Neural cell (in vitro differentiated cells): ENCODE measurements at regions not wholly inside any gene's neighbourhood (a gene's known extent, or its start where the extent isn't known, plus 50 kb on each side); places are given as distances from the start of the nearest gene placed in this dataset.

Source experiments
- H2AFZ ChIP-seq: fragments of 200-600, 300-800 bp; sonication (generic), shearing (Covaris generic); 2 replicates; pipeline ENCODE4 v1.6.0; 2014; ENCODE audit warnings: low read depth, mild to moderate bottlenecking, antibody characterized with exemption, low read length, moderate library complexity
- H3F3A ChIP-seq: fragments of 200-600 bp; shearing (Covaris generic); 2 replicates; pipeline ENCODE4 v1.6.1; 2016; ENCODE audit warnings: mild to moderate bottlenecking, moderate library complexity, mixed read lengths, antibody characterized with exemption, low read length; ENCODE audit not compliant: insufficient read depth, poor library complexity, severe bottlenecking
- H3K27ac ChIP-seq: fragments of 200-600, 300-800 bp; sonication (generic), shearing (Covaris generic); 2 replicates; pipeline ENCODE4 v1.5.1; 2014; ENCODE audit warnings: mild to moderate bottlenecking, low read length, moderate library complexity
- H3K27me3 ChIP-seq: fragments of 300-800, 200-600 bp; sonication (generic), shearing (Covaris generic); 2 replicates; pipeline ENCODE4 v1.6.0; 2014; ENCODE audit warnings: mild to moderate bottlenecking, low read depth, low read length, moderate library complexity; ENCODE audit not compliant: insufficient read depth
- H3K36me3 ChIP-seq: fragments of 300-800, 200-600 bp; sonication (generic), shearing (Covaris generic); 2 replicates; pipeline ENCODE4 v1.5.1; 2014; ENCODE audit warnings: mild to moderate bottlenecking, antibody characterized with exemption, low read length, moderate library complexity; ENCODE audit not compliant: insufficient read depth
- H3K4me2 ChIP-seq: fragments of 300-800, 200-600 bp; sonication (generic), shearing (Covaris generic); 2 replicates; pipeline ENCODE4 v1.6.0; 2014; ENCODE audit warnings: mild to moderate bottlenecking, low read length
- H3K4me3 ChIP-seq: fragments of 300-800, 200-600 bp; sonication (generic), shearing (Covaris generic); 2 replicates; pipeline ENCODE4 v1.5.1; 2014; ENCODE audit warnings: mild to moderate bottlenecking, low read length, moderate library complexity
- H3K79me2 ChIP-seq: fragments of 200-600 bp; shearing (Covaris generic); replicated peaks from 2 replicates; pipeline ENCODE4 v1.6.0; 2014; ENCODE audit warnings: mild to moderate bottlenecking, low read length, moderate library complexity; ENCODE audit not compliant: insufficient read depth
- H3K9ac ChIP-seq: fragments of 300-800, 200-600 bp; sonication (generic), shearing (Covaris generic); 2 replicates; pipeline ENCODE4 v1.6.1; 2016; ENCODE audit warnings: mild to moderate bottlenecking, low read length, mixed read lengths
- H3K9me2 ChIP-seq: fragments of 200-600 bp; shearing (Covaris generic); 2 replicates; pipeline ENCODE4 v1.6.1; 2016; ENCODE audit warnings: mild to moderate bottlenecking, low read length, mixed read lengths; ENCODE audit not compliant: insufficient read depth
- H3K9me3 ChIP-seq: fragments of 200-600, 300-800 bp; sonication (generic), shearing (Covaris generic); 2 replicates; pipeline ENCODE4 v1.6.1; 2016; ENCODE audit warnings: mild to moderate bottlenecking, mixed run types, low read length, moderate library complexity, mixed read lengths
- H4K20me1 ChIP-seq: fragments of 200-600 bp; shearing (Covaris generic); 2 replicates; pipeline ENCODE4 v1.6.1; 2016; ENCODE audit warnings: mild to moderate bottlenecking, mixed run types; ENCODE audit not compliant: insufficient read depth
- EP300 ChIP-seq: fragments of 450-650 bp; conservative IDR thresholded peaks from 2 replicates; pipeline ENCODE4 v1.6.1; 2014; ENCODE audit warnings: antibody characterized with exemption, mild to moderate bottlenecking, moderate library complexity; ENCODE audit not compliant: poor library complexity, severe bottlenecking
- EZH2 ChIP-seq: fragments of 200-600, 300-800 bp; shearing (Covaris generic), sonication (generic); IDR thresholded peaks from 2 replicates; pipeline ENCODE4 v1.6.1; 2014; ENCODE audit warnings: antibody characterized with exemption, low read length, borderline replicate concordance, mild to moderate bottlenecking; ENCODE audit not compliant: insufficient read depth, poor library complexity, severe bottlenecking
- MXI1 ChIP-seq: fragments of 450-650 bp; conservative IDR thresholded peaks from 2 replicates; pipeline ENCODE4 v1.6.1; 2014; ENCODE audit warnings: antibody characterized with exemption, mild to moderate bottlenecking; ENCODE audit not compliant: poor library complexity, severe bottlenecking
- POLR2AphosphoS5 ChIP-seq: IDR thresholded peaks from 2 replicates; pipeline ENCODE4 v1.6.1; 2012
- RAD21 ChIP-seq: fragments of 450-650 bp; conservative IDR thresholded peaks from 2 replicates; pipeline ENCODE4 v1.6.1; 2014; ENCODE audit warnings: antibody characterized with exemption, mild to moderate bottlenecking, moderate library complexity
- SMC3 ChIP-seq: fragments of 450-650 bp; conservative IDR thresholded peaks from 2 replicates; pipeline ENCODE4 v1.6.1; 2014; ENCODE audit warnings: antibody characterized with exemption, mild to moderate bottlenecking, moderate library complexity; ENCODE audit not compliant: poor library complexity
- TAF1 ChIP-seq: IDR thresholded peaks from 2 replicates; pipeline ENCODE4 v1.6.1; 2012; ENCODE audit warnings: low read depth
- TF ChIP-seq, protein P1 (sequence below): fragments of 450-650 bp; IDR thresholded peaks from 2 replicates; pipeline ENCODE4 v1.5.1; 2014; ENCODE audit warnings: antibody characterized with exemption, mild to moderate bottlenecking, moderate library complexity; ENCODE audit not compliant: poor library complexity, severe bottlenecking
- TF ChIP-seq, protein P2 (sequence below): IDR thresholded peaks from 2 replicates; pipeline ENCODE4 v1.6.1; 2012; ENCODE audit warnings: borderline replicate concordance

- H3K9me3 ChIP-seq, result no peaks in the 10 kb centered on the region
- H2AFZ ChIP-seq, result no peak overlapping the region
- no peaks in the 10 kb centered on the region for H3K36me3 ChIP-seq
- H3F3A ChIP-seq, result no peaks in the 10 kb centered on the region
- H4K20me1 ChIP-seq, result no peaks in the 10 kb centered on the region
- no peaks in the 10 kb centered on the region for H3K79me2 ChIP-seq
- no peak overlapping the region for H3K9ac ChIP-seq
- H3K9me2 ChIP-seq, result no peaks in the 10 kb centered on the region
- H3K27me3 ChIP-seq, result no peaks in the 10 kb centered on the region
- H3K27ac ChIP-seq, result no peak overlapping the region
- no peak overlapping the region for H3K4me2 ChIP-seq
- TF ChIP-seq EP300 (no peak), POLR2AphosphoS5 (no peak), SMC3 (no peak), MXI1 (no peak), TAF1 (no peak), EZH2 (no peak), RAD21 (no peak)
- TF ChIP-seq, protein P1, sequence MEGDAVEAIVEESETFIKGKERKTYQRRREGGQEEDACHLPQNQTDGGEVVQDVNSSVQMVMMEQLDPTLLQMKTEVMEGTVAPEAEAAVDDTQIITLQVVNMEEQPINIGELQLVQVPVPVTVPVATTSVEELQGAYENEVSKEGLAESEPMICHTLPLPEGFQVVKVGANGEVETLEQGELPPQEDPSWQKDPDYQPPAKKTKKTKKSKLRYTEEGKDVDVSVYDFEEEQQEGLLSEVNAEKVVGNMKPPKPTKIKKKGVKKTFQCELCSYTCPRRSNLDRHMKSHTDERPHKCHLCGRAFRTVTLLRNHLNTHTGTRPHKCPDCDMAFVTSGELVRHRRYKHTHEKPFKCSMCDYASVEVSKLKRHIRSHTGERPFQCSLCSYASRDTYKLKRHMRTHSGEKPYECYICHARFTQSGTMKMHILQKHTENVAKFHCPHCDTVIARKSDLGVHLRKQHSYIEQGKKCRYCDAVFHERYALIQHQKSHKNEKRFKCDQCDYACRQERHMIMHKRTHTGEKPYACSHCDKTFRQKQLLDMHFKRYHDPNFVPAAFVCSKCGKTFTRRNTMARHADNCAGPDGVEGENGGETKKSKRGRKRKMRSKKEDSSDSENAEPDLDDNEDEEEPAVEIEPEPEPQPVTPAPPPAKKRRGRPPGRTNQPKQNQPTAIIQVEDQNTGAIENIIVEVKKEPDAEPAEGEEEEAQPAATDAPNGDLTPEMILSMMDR, result no peak
- TF ChIP-seq, protein P2, sequence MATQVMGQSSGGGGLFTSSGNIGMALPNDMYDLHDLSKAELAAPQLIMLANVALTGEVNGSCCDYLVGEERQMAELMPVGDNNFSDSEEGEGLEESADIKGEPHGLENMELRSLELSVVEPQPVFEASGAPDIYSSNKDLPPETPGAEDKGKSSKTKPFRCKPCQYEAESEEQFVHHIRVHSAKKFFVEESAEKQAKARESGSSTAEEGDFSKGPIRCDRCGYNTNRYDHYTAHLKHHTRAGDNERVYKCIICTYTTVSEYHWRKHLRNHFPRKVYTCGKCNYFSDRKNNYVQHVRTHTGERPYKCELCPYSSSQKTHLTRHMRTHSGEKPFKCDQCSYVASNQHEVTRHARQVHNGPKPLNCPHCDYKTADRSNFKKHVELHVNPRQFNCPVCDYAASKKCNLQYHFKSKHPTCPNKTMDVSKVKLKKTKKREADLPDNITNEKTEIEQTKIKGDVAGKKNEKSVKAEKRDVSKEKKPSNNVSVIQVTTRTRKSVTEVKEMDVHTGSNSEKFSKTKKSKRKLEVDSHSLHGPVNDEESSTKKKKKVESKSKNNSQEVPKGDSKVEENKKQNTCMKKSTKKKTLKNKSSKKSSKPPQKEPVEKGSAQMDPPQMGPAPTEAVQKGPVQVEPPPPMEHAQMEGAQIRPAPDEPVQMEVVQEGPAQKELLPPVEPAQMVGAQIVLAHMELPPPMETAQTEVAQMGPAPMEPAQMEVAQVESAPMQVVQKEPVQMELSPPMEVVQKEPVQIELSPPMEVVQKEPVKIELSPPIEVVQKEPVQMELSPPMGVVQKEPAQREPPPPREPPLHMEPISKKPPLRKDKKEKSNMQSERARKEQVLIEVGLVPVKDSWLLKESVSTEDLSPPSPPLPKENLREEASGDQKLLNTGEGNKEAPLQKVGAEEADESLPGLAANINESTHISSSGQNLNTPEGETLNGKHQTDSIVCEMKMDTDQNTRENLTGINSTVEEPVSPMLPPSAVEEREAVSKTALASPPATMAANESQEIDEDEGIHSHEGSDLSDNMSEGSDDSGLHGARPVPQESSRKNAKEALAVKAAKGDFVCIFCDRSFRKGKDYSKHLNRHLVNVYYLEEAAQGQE, result no peak
- H3K4me3 ChIP-seq, result no peak overlapping the region
These were observed 285.4 kb upstream of the HSFY2 start for GRCh38 chrY:19058831-19059370.

GRCh38 chrY:19056138-19056469 is 282.6 kb upstream of the HSFY2 start:
- Histone ChIP-seq H3K4me2 (no peak overlapping the region), H3K9me3 (no peaks in the 10 kb centered on the region), H3K9me2 (no peaks in the 10 kb centered on the region), H2AFZ (no peak overlapping the region), H3K4me3 (no peak overlapping the region), H4K20me1 (no peaks in the 10 kb centered on the region), H3K9ac (no peak overlapping the region), H3K27ac (no peak overlapping the region), H3K79me2 (no peaks in the 10 kb centered on the region), H3K27me3 (no peaks in the 10 kb centered on the region), H3F3A (no peaks in the 10 kb centered on the region), H3K36me3 (no peaks in the 10 kb centered on the region)
- TF ChIP-seq POLR2AphosphoS5 (no peak), TAF1 (no peak), EP300 (no peak), MXI1 (no peak), SMC3 (no peak), RAD21 (no peak), EZH2 (no peak)
- TF ChIP-seq, protein P2, result no peak
- TF ChIP-seq, protein P1, result no peak
